ENCODE measurements at regions not wholly inside any gene's neighbourhood (a gene's known extent, or its start where the extent isn't known, plus 50 kb on each side); places are given as distances from the start of the nearest gene placed in this dataset.
"Not testable (repeated sequence)": the region's sequence is repeated elsewhere in the genome, so short reads cannot be mapped to it uniquely, and the experiment has no call there.

DNA sequence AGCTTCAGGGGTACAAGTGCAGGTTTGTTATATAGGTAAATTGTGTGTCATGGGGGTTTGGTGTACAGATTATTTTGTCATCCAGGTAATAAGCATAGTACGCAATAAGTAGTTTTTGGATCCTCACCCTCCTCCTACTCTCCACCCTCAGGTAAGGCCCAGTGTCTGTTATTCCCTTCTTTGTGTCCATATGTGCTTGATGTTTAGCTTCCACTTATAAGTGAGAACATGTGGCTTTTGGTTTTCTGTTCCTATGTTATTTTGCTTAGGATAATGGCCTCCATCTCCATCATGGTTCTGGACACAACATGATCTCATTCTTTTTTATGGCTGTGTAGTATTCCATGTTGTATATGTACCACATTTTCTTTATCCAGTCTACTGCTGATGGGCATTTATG lies 298.4 kb downstream of the LIG4 start:
- not testable (repeated sequence) for DNase-seq (ENCODE audit: low spot score)

DNA sequence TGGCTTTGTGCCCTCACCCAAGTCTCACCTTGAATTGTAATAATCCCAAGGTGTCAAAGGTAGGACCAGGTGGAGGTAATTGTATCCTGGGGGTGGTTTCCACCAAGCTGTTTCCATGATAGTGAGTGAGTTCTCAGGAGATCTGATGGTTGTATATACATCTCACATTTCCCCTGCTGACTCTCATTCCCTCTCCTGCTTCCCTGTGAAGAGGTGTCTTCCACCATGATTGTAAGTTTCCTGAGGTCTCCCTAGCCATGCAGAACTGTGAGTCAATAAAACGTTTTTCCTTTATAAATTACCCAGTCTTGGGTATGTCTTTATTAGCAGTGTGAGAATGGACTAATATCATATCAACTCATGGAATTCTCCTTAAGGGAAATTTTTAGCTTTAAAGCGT lies 302.6 kb downstream of the LIG4 start:
- no peak for DNase-seq (ENCODE audit: low spot score)

DNA sequence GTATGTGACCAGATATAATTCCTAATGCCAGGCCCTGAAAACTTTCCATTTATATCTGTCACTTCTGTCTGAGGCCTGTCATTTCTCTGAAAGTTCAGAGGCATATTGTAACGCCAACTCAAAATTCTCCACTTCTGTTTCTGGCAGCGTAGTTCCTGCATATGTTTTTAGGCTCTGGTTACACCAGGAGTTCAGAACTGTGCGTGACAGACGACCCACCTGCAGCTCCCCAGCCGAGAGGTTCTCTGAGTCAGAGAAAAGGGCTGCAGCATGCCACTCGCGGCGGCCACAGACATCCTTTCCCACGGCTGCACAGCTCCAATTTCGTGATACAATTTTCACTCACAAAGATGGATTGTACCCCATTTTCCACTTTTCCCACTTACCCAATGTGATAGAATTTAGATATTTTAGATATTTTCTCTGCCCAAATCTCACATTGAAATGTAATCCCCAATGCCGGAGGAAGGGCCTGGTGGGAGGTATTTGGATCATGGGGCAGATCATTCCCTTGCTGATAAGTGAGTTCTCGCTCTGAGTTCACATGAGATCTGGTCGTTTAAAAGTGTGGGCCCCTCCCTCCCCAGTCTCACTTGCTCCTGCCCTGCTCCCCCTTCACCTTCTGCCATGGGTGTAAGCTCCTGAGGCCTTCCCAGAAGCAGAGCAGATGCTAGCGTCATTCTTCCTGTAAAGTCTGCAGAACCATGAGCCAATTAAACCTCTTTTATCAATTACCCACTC lies 308.1 kb downstream of the LIG4 start:
- DNase-seq (ENCODE audit: low spot score): no peak

- DNase-seq (ENCODE audit: low spot score): no peak
These were observed 309.2 kb downstream of the LIG4 start for GRCh38 chr13:107906131-107906530.

DNA sequence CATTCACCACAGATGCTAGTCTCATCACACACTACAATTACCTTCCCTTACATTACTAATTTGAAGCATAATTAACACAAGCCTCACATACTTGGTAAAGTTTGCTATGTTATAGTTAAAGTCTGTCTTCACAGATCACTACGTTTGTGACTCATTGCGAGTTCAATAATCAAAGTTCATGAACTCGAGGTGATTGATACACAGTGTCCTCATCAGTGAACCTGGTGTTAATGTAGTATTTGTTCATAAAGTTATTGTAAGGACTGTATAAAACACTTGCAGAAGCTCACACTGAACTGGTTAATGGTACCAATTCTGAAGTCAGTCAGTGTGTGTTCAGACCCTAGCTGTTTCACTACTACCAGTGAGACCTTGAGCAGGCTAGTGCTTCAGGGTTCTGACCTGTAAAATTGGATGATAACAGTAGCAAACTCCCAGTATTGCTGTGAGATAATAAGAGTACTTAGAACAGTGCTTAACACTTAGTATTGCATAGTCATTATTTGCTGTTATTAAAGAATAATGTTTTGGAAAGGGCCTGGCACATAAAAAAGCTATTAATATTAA lies 313.3 kb downstream of the LIG4 start:
- DNase-seq (ENCODE audit: low spot score): no peak

- no peak for DNase-seq (ENCODE audit: low spot score)
These were observed 314.1 kb downstream of the LIG4 start for GRCh38 chr13:107901230-107901629.

- no peak for DNase-seq (ENCODE audit: low spot score)
These were observed 314.6 kb downstream of the LIG4 start for GRCh38 chr13:107900775-107901174.

GRCh38 chr13:107886118-107886517 lies 329.2 kb downstream of the LIG4 start:
- no peak for DNase-seq (ENCODE audit: low spot score)

- no peak for DNase-seq (ENCODE audit: low spot score)
These were observed 330.8 kb downstream of the LIG4 start for GRCh38 chr13:107884564-107884963.

- no peak for DNase-seq (ENCODE audit: low spot score)
These were observed 331.7 kb downstream of the LIG4 start for GRCh38 chr13:107883561-107884175.

GRCh38 chr13:107882708-107883560 lies 332.4 kb downstream of the LIG4 start:
- no peak for DNase-seq (ENCODE audit: low spot score)

GRCh38 chr13:107881362-107881761 lies 334.0 kb downstream of the LIG4 start:
- no peak for DNase-seq (ENCODE audit: low spot score)

DNA sequence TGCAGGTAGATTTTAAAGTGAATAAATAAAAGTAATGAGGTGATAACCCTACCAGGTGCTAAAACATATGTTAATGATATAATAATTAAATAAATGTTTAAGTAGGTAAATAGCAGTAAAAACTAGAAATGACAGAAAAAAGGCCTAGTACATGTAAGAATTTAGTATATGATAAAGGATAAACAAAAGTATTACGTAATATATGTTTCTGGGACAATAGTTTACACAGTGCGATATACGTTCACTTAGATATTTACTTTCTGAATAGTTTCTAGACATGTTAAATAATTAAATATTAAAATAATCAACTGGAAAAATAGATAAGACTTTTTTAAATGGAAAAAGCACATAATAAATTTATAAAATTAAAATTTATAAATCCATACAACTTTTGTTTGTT lies 340.9 kb downstream of the LIG4 start:
- DNase-seq (ENCODE audit: low spot score): no peak

DNA sequence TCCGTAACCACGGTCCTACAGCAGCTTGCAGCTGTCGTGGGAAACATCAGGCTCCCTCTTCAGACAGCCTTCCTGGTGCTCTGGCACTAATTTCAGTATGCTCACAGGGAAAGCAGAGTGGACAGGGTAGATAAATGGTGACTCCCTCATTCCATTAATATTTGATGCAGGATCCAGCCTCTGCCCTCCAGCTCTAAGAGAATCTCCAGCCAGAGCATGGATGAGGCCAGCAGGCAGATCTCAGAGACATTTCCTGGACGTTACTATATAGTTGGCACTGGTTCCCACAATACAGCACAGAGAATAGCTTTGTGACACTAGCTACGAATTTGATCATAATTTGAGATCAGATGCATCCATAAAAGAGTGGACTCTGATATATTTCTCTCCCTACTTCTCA lies 341.4 kb downstream of the LIG4 start:
- no peak for DNase-seq (ENCODE audit: low spot score)

DNA sequence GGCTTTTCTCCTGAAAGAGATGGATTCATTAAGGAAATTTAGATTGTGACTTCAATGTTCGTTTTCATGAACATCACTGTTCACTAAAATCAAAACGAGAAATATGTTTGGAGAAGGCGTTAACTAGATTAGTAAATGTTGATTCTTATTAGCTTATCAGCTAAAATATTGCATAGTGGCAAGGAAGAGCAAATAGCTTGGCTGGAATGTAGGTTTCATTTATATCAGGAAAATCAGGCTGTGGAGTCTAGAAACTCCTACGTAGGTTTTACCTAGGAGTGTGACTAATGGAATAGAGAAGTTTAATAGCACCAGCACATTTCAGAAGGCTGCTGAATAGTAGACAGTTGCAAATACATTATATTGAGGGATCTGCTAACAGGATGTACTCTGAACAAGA lies 344.9 kb downstream of the LIG4 start:
- DNase-seq (ENCODE audit: low spot score): no peak

DNA sequence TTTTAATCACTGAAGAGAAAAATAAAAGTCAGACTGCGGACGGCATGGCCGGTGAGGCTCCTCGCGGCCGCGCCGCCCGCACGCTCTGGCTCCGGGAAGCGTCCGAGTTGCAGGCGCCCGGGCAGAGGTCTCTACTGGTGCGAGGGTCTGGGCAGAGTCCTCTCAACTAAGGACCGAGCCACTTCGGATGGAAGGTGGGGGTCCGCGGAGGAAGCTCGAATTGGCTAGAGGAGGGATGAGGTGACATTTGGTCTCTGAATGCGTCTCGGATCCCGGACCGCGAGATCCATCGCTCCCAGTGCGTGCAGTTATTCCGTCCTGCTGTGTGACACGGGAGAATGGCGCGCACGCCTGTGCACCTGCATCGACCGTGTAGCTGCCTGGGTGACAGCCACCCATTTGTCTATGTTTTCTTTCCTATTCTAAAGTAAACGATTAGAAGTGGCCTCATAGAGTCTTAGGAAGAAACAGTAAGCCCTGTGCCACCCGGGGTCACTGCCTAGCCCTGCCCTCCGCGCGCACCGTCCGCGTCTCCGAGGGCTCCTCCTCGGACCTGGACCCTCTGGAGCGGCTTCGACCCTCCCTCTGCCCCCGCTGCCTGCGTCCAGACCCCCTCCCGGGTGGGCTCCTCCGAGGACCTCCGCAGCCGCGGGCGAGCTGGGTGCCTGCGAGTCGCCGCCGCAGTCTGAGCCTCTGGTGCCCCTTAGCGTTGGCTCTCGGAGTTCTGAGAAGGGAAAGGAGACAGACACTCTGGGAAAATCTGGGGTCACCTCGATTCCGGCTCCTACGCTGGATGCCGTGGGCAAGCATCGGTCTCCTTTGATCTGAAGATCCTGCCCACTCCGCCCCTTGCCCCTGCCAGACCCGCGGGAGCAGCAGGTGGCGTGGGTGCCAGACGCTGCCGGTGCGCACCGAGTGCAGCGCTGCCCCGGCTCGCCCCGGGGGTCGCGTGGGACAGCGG lies 347.4 kb downstream of the LIG4 start:
- DNase-seq (ENCODE audit: low spot score): peak; percentile 61

- peak; percentile 55 for DNase-seq (ENCODE audit: low spot score)
These were observed 348.3 kb downstream of the LIG4 start for GRCh38 chr13:107866941-107867623.

DNA sequence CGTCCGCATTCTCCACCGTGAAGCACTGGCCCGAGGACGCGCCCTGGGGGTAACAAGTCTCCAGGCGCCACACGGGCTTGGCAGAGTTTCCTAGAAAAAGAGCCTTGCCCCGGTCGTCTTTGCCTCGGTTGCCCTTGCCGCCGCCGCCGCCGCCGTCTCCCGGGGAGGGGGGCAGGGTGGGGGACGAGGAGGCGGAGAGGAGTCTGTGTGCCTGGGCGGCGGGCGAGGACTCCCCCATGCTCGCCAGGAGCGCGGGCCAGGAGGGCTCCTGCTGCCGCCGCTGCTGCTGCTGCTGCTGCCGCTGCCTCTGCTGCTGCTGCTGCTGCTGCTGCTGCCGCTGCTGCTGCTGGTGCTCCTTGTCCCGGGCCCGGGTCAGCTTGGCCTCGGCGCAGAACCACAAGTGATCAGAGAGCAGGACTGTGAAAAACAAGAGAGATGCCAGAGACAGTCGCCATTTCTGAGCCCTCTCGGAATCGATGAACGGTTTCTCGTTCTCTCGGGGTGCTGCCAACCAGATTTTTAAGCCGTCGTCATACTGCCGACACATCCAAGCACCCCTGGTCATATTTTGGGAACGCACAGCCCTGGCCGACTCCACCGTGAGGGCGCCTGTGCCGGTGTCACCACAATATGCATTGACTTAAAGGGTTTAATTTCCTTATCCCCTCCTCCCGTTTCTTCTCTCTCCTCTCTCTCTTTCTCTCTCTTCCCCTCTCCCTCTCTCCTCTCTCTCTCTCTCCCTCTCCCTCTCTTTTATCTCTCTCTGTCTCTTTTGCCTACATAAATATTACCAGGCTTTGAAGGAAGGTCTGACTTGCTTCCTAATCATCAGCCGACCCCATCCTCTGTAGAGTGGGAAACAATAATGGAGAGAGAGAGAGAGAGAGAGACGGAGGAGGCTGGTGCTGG lies 349.1 kb downstream of the LIG4 start:
- peak; percentile 32 for DNase-seq (ENCODE audit: low spot score)

- no peak for DNase-seq (ENCODE audit: low spot score)
These were observed 349.7 kb downstream of the LIG4 start for GRCh38 chr13:107865643-107866031.

DNA sequence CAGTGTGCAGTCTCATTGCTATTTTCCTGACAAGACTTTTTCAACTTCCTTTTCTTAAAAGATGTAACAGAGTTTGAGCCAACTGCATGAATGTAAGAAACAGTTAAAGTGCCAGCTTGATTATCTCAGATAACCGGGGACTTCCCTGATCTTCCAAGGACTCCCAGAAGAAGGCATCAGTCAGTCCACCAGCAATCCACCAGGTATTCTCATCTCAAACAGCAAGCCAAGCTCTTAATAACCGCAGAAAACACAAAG lies 350.1 kb downstream of the LIG4 start:
- no peak for DNase-seq (ENCODE audit: low spot score)
